ENCODE measurements at regions not wholly inside any gene's neighbourhood (a gene's known extent, or its start where the extent isn't known, plus 50 kb on each side); places are given as distances from the start of the nearest gene placed in this dataset.

DNA sequence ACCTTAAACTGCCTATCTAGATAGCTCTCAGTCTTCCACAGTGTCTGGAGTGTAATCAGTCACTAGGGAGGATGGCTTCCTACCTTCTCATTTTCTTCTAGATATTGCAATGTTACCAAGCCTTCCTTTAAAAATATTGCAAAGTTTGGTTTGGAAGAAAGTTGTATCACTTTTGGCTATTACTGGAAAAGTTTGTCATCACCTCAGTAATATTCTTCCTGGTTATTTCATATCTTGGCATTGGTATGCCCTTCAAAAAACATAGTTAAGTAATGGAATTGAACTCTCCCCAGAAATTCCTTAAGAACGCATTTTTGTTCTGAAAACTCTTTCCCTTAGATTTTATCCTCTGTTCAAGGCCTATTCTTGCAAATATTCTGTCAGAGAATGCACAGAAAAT is 179.3 kb upstream of the MME start:
- no peaks in the 10 kb centered on the region for H3K36me3 ChIP-seq
- ATAC-seq = peak; percentile 18 to 67
- in situ Hi-C loops (cut with MboI; ENCODE audit: low sequenced_read_pairs in 4 of 4) = no loop called here

GRCh38 chr3:154898916-154899315 is 181.2 kb upstream of the MME start:
- no peaks in the 10 kb centered on the region for H3K27me3 ChIP-seq
- peaks cover 0 to 4% of the 10 kb centered on the region in 2 donors for H3K4me1 ChIP-seq
- TF ChIP-seq, protein P1, sequence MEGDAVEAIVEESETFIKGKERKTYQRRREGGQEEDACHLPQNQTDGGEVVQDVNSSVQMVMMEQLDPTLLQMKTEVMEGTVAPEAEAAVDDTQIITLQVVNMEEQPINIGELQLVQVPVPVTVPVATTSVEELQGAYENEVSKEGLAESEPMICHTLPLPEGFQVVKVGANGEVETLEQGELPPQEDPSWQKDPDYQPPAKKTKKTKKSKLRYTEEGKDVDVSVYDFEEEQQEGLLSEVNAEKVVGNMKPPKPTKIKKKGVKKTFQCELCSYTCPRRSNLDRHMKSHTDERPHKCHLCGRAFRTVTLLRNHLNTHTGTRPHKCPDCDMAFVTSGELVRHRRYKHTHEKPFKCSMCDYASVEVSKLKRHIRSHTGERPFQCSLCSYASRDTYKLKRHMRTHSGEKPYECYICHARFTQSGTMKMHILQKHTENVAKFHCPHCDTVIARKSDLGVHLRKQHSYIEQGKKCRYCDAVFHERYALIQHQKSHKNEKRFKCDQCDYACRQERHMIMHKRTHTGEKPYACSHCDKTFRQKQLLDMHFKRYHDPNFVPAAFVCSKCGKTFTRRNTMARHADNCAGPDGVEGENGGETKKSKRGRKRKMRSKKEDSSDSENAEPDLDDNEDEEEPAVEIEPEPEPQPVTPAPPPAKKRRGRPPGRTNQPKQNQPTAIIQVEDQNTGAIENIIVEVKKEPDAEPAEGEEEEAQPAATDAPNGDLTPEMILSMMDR (IDR thresholded peaks at IDR 0.05 in 4 of 5, conservative IDR thresholded peaks at IDR 0.05 in 1 of 5) = no peak
- TF ChIP-seq POLR2A (IDR thresholded peaks at IDR 0.05) = no peak
- intact Hi-C loops (cut with DNase I; ENCODE audit: low total_unique reads) = no loop called here
- in situ Hi-C loops (cut with MboI; ENCODE audit: low sequenced_read_pairs in 4 of 4) = no loop called here
- H3K9me3 ChIP-seq = no peaks in the 10 kb centered on the region
- no peak for DNase-seq
- no peak overlapping the region for H3K4me3 ChIP-seq
- H3K27ac ChIP-seq = peak overlapping the region in 3 of 4 donors; percentile 12 to 35 (median 21)
- no peak for ATAC-seq
- H3K36me3 ChIP-seq = no peaks in the 10 kb centered on the region

More for the DNA sequence above, 179.3 kb upstream of the MME start:
- TF ChIP-seq POLR2A (IDR thresholded peaks at IDR 0.05) = no peak
- TF ChIP-seq, protein P1 (IDR thresholded peaks at IDR 0.05 in 4 of 5, conservative IDR thresholded peaks at IDR 0.05 in 1 of 5) = no peak
- Histone ChIP-seq H3K9me3 (no peaks in the 10 kb centered on the region), H3K4me1 (peaks cover 0 to 4% of the 10 kb centered on the region in 2 donors), H3K27ac (no peak overlapping the region), H3K27me3 (no peaks in the 10 kb centered on the region), H3K4me3 (no peak overlapping the region)
- DNase-seq = no peak
- intact Hi-C loops (cut with DNase I; ENCODE audit: low total_unique reads) = no loop called here

- no peaks in the 10 kb centered on the region for H3K9me3 ChIP-seq
- no peaks in the 10 kb centered on the region for H3K27me3 ChIP-seq
- no peak for DNase-seq
- H3K36me3 ChIP-seq = no peaks in the 10 kb centered on the region
- H3K4me1 ChIP-seq = peaks cover 0 to 4% of the 10 kb centered on the region in 2 donors
- peak; percentile 72 to 81 for ATAC-seq
- peak overlapping the region in 3 of 4 donors; percentile 16 to 48 (median 35) for H3K27ac ChIP-seq
- intact Hi-C loops (cut with DNase I; ENCODE audit: low total_unique reads) = no loop called here
- TF ChIP-seq, protein P1 (IDR thresholded peaks at IDR 0.05 in 4 of 5, conservative IDR thresholded peaks at IDR 0.05 in 1 of 5) = no peak
- in situ Hi-C loops (cut with MboI; ENCODE audit: low sequenced_read_pairs in 4 of 4) = no loop called here
- H3K4me3 ChIP-seq = no peak overlapping the region
These were observed 181.7 kb upstream of the MME start for GRCh38 chr3:154898443-154898842.

GRCh38 chr3:154893813-154894212 is 186.3 kb upstream of the MME start:
- in situ Hi-C loops (cut with MboI; ENCODE audit: low sequenced_read_pairs in 4 of 4) (no loop called here), intact Hi-C loops (cut with DNase I; ENCODE audit: low total_unique reads) (no loop called here)
- TF ChIP-seq POLR2A (IDR thresholded peaks at IDR 0.05) = no peak
- TF ChIP-seq, protein P1 (IDR thresholded peaks at IDR 0.05 in 4 of 5, conservative IDR thresholded peaks at IDR 0.05 in 1 of 5) = no peak
- no peak overlapping the region for H3K27ac ChIP-seq
- peaks cover 0 to 2% of the 10 kb centered on the region in 2 donors for H3K4me1 ChIP-seq
- no peaks in the 10 kb centered on the region for H3K36me3 ChIP-seq
- no peak overlapping the region for H3K4me3 ChIP-seq
- no peak for ATAC-seq
- no peak for DNase-seq
- no peaks in the 10 kb centered on the region for H3K9me3 ChIP-seq
- no peaks in the 10 kb centered on the region for H3K27me3 ChIP-seq

DNA sequence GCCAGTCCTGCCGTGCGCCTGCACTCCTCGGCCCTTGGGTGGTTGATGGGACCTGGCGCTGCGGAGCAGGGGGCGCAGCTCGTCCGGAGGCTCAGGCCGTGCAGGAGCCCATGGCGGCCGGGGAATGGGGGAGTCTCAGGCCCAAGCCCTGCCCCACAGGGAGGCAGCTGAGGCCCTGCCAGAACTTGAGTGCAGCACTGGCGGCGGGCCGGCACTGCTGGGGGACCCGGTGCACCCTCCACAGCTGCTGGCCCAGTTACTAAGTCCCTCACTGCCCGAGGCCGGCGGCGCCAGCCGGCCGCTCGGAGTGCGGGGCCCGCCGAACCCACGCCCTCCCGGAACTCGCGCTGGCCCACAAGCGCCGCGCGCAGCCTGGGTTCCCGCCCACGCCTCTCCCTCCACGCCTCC is 190.9 kb upstream of the MME start:
- DNase-seq = no peak
- H3K9me3 ChIP-seq = no peaks in the 10 kb centered on the region
- intact Hi-C loops (cut with DNase I; ENCODE audit: low total_unique reads) = no loop called here
- no peaks in the 10 kb centered on the region for H3K27me3 ChIP-seq
- in situ Hi-C loops (cut with MboI; ENCODE audit: low sequenced_read_pairs in 4 of 4) = no loop called here
- no peaks in the 10 kb centered on the region for H3K36me3 ChIP-seq
- no peaks in the 10 kb centered on the region for H3K4me1 ChIP-seq
- no peak for ATAC-seq
- TF ChIP-seq POLR2A (IDR thresholded peaks at IDR 0.05) = no peak
- TF ChIP-seq, protein P1 (IDR thresholded peaks at IDR 0.05 in 4 of 5, conservative IDR thresholded peaks at IDR 0.05 in 1 of 5) = no peak
- H3K27ac ChIP-seq = no peak overlapping the region
- no peak overlapping the region for H3K4me3 ChIP-seq
